GM19468 (cell line): ENCODE measurements at regions not wholly inside any gene's neighbourhood (a gene's known extent, or its start where the extent isn't known, plus 50 kb on each side); places are given as distances from the start of the nearest gene placed in this dataset.

ENCODE experiments used
- ATAC-seq: cut with Tn5 transposase; IDR thresholded peaks from one replicate; pipeline ENCODE4 v1.9.1; 2021; ENCODE audit warnings: mild to moderate bottlenecking, moderate library complexity, moderate number of reproducible peaks; ENCODE audit not compliant: unreplicated experiment; ENCODE audit errors: extremely low read depth

- ATAC-seq = no peak
Observed at GRCh38 chr1:57850176-57850940, 426.5 kb upstream of the DAB1 start.

DNA sequence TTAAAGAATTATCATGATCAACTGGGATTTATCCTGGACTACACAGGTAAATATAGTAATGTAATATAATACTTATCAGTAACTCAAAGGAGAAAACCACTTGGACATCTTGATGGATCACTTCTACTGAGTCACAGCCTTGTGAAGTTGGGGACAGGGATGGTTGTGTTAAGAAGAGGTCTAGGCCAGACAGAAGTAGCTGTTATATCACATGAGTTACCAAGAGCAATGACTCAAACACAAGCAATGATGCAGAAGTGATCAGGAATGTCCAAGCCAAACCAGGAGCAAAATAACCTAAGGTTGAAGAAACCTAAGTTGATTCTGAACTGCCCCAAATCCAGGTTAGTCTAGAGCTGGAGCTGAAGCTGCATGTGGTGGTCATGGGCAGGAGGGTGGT lies 424.5 kb upstream of the DAB1 start:
- no peak for ATAC-seq

DNA sequence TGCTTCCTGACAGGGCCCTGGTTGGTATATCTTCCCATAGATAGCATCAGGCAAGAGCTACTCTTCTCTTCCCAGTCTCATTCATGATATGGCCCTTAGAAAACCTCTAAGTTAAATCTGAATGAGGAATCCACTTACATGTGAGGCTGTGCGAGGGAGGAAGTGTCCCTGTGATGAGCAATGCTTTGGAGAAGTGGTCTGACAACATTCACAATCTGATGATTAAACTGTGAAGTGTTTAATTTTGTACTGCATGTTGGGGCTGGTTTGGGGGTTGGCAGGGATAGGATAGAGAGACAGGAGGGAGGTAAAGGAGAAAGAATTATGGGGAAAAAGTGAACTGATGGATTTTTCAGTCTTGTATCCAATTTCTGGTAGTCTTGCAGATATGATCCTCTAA lies 421.2 kb upstream of the DAB1 start:
- no peak for ATAC-seq

- ATAC-seq = no peak
Observed at GRCh38 chr1:57844382-57844980, 420.6 kb upstream of the DAB1 start.

- ATAC-seq = no peak
Observed at GRCh38 chr1:57843760-57844159, 419.9 kb upstream of the DAB1 start.

DNA sequence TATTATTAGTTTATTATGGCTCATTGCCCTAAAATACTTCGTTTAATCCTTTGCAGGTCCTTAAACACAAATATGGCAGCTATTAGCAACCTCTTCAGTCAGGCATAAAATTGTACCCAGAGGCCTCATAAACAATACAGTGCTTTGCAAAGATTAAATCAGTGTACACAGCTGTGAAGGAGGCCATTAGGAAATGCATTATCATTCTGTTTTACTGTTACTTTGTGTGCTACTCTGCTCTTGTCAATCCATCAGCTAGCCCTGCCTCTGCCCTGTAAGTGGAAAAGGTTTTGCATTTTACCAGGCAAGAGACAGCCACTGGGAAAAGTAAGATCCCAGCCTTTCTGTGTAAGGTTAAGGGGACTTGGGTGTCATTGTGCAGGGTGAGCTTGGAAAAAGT lies 415.7 kb upstream of the DAB1 start:
- ATAC-seq = no peak

GRCh38 chr1:57839067-57839466 lies 415.2 kb upstream of the DAB1 start:
- ATAC-seq = no peak

- ATAC-seq = no peak
Observed at GRCh38 chr1:57835620-57836019, 411.8 kb upstream of the DAB1 start.

DNA sequence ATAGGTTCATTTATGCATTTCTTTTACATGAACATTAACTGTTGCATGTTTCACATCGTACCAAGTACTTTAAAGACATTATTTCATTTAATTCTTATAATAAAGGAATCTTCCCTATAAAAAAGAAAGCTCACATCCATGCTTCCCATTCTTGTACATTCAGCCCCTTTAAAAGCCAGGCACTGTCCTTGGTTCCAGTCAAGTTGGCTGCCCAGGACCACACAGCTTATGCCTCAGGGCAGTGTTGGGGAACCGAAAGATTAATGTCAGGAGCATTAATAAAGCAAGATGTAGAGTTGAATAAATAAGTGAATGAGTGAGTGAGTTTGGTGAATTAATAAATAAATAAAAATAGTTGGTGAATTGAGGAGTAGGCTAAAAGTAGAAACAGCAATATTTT lies 409.4 kb upstream of the DAB1 start:
- ATAC-seq = no peak

- no peak for ATAC-seq
Observed at GRCh38 chr1:57832612-57833011, 408.8 kb upstream of the DAB1 start.

DNA sequence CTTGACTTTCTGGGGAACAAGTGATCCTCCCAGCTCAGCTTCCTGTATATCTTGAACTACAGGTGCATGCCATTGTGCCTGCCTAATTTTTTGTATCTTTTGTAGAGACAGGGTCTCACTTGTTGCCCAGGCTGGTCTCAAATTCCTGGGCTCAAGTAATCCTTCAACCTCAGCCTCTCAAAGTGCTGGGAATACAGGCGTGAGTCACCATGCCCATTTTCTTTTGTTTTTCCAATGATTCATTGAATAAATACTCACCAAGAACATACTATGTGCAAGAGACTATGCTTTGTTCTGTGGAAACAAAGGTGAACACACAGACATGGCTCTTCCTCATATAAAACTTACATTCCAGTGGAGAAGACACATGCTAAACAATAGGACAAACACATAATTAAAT lies 407.8 kb upstream of the DAB1 start:
- no peak for ATAC-seq

DNA sequence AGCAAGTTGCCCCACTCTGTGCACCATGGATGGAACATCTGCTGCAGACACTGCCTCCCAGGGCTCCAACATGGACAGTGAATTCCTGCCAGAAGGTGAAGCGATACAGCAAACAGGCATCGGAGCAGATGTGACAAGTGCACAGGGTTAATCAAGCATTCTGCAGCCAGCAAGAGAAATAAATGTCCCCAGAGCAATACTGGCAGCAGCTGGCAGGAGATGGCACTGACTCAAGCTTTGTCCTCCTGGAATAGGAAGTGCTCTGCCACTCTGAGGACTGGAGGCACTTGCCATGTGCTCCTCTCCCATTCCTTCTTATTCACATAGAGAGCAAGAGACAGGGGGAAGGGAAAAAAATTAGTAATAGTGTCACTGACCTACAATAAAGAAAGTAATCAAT lies 402.7 kb upstream of the DAB1 start:
- ATAC-seq = no peak

DNA sequence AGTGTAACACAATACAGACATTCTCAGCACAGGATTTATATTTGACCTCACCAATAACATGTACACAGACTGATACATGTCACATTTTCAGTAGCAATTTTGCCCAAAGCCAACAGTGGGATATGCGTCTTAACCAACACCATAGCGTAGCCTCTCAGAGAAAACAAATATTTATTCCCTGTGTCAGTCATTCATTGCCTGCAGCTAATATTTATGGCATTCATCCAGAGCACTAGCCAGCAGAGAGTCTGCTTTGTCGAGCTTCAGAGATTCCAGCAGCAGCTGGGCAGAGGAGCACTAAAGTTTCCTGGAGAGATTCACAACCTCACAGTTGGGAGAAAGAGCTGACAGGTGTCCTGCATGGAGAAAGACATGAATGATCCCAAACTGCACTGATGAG lies 400.7 kb upstream of the DAB1 start:
- ATAC-seq = no peak

DNA sequence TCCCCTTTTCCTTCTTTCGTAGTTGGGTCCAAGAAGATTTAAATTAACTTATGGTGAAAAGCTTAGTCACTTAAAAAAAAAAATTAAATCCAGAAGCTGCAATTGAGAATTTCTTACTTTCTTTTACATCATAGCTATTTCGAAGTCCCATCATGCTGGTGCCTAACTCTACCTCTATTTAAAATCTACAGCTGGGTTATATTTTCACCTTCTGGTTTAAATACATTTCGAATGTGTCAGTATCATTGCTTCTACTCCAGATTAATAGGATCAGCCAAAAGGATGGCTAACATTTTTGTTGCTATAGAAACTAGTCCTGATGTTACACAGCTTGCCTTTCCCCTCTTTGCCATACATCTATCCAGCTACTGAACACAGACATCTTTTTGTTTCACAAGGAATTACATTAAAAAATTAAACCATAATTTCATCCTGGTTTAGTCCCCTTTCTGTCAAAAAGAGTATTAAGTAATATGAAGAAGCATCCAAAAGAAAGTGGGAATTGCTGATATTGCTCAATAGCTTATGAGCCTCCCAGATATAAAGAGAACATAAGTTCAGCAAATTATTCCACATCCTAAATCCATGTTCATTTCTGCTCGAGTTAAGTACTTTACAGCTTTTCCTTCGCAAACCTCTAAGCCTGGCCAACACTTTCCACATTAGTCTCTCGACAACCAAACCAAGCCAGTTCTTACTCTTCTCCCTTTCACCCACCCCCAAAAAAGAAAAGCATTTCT lies 396.7 kb upstream of the DAB1 start:
- no peak for ATAC-seq

DNA sequence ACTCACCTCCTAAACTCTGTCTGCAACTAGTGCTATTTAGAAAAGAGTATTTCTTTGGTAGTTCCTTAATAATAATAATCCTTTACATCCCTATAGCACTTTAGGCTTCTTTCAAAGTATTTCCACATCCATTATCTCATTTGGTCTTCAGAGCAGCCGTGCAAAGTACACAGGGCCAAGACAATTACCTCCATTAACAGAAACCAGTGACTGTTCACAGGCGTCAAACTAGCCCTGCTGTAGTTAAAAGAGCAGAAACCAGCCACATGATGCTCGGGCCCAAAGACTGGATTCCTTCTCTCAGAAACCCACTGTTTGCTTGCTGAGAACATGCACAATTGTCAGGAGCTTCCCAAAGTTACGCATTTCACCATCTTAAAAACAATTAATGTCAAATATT lies 396.0 kb upstream of the DAB1 start:
- no peak for ATAC-seq

GRCh38 chr1:57803586-57803985 lies 379.7 kb upstream of the DAB1 start:
- no peak for ATAC-seq

DNA sequence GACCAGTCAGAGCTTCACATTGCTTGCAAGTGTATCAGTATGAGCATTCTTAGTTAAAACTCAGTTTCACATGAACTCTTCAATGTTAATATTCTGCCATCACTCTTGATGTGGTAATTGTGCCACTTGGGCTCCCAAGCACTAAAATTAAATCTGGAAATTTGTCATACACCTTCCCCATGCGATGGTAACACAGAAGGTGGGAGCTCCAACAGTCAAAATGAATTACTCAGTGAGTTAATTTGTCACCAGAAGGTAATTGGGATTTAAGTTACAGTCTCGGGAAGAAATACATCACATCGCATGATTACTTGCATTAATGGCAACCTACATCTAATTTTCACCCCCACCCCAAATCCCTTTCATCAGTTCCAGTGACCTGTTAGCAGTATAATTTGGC lies 376.5 kb upstream of the DAB1 start:
- ATAC-seq = no peak

DNA sequence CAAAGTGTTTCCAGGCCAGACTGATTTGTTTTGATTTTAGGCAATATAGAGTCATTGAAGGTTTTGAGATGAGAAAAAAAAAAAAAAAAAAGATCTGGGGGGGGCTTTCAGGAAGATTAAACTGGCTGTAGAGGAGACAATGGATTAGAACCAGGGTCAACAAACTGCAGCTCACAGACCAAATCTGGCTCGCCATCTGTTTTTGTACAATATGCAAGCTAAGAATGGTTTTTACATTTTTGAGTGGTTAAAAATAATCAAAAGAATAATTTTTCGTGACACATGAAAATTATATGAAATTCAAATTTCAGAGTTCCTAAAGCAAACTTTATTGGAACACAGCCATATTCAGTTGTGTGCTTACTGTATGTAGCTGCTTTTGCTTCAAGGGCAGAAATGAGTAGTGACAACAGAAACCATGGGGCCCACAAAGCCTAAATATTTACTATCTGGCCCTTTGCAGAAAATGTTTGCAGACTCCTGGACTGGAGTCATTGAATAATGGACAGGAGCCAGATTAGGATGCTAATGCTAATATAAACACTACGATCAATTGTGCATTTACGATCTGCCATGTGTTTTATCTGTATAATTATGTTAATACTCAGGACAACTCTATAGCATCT lies 375.7 kb upstream of the DAB1 start:
- ATAC-seq = no peak

DNA sequence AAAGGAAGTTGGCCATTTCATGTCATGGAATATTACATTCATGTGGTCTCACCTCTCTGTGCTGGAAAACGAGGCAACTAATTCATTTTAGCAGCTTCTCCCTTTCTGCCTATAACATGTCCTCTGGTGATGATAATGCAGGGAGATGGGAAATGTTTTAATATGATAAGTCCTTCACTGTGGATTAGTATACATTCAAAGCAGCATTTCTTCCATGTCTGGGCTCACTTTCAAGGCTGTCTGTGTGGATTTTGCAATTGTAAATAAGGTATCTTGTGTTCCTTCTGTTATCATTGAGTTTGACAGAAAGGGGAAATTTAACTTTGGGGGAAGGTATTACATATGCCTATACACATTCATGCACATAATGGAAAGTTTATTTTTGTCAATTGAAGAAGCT lies 374.7 kb upstream of the DAB1 start:
- ATAC-seq = no peak

DNA sequence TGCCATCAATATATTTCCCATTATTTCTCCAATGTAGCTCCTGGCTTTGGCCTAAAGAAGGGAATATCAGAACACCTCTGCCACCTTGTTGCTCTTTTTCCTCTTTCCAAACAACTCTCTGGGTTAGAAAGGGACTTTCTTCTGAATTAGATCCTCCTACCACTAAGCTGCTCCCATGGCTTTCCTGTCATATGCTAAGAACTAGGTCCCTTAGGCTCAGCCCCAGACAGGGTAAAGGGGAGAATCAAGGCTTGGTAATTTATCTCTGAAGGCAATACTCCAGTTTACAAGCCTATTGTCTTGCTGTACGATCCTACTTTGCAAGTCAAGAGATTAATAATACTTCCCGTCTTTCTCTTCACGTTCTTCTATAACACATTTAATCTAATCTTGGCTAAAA lies 373.2 kb upstream of the DAB1 start:
- ATAC-seq = no peak

DNA sequence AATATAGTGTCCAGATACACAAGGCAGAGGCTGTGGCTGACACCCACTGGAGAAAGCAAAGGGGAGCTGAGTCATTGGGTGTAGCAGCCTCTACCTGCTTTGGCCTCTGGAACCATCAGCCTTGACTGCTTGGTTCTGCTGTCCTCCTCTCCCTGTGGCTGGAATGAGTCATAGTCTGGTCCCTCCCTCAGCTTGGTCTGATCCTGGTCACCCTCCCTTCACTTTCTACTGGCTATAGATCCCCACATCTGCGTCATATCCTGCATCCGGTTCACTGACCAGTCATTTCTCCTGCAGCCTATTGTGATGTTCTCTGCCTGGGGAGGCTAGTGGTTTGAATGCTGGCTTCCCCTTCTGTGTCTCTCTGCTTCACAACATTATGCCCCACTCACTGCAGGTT lies 372.8 kb upstream of the DAB1 start:
- ATAC-seq = no peak
